Left ventricle myocardium inferior (tissue), 1 donor: ENCODE measurements at regions not wholly inside any gene's neighbourhood (a gene's known extent, or its start where the extent isn't known, plus 50 kb on each side); places are given as distances from the start of the nearest gene placed in this dataset.

ENCODE experiments used
- DNase-seq: peaks from one replicate; pipeline ENCODE4 v3.0.0-alpha.2; 2020
- H3K27ac ChIP-seq: fragments of 200-600 bp; replicated peaks from 2 replicates; pipeline ENCODE4 v1.8.0; 2021
- H3K27me3 ChIP-seq: fragments of 200-600 bp; 2 replicates; pipeline ENCODE4 v1.8.0; 2021; ENCODE audit warnings: low read depth
- H3K36me3 ChIP-seq: fragments of 200-600 bp; 2 replicates; pipeline ENCODE4 v1.8.0; 2021
- H3K4me1 ChIP-seq: fragments of 200-600 bp; 2 replicates; pipeline ENCODE4 v1.8.0; 2021
- H3K4me3 ChIP-seq: fragments of 200-600 bp; 2 replicates; pipeline ENCODE4 v1.8.0; 2021; ENCODE audit warnings: mild to moderate bottlenecking, moderate library complexity
- H3K9me3 ChIP-seq: fragments of 200-600 bp; replicated peaks from 2 replicates; pipeline ENCODE4 v1.8.0; 2021
- intact Hi-C: fragments of 100-400 bp; cut with micrococcal nuclease; formaldehyde crosslinking; loops from one replicate; pipeline ENCODE4 v1.11.0; 2022
- TF ChIP-seq, protein P1 (sequence below): fragments of 200-600 bp; IDR thresholded peaks from 2 replicates; pipeline ENCODE4 v1.8.0; 2021; ENCODE audit warnings: antibody characterized with exemption, mild to moderate bottlenecking, borderline replicate concordance
- donor health status: DM: no; HTN: yes; CAD: no; lungs with severe emphysema.

DNA sequence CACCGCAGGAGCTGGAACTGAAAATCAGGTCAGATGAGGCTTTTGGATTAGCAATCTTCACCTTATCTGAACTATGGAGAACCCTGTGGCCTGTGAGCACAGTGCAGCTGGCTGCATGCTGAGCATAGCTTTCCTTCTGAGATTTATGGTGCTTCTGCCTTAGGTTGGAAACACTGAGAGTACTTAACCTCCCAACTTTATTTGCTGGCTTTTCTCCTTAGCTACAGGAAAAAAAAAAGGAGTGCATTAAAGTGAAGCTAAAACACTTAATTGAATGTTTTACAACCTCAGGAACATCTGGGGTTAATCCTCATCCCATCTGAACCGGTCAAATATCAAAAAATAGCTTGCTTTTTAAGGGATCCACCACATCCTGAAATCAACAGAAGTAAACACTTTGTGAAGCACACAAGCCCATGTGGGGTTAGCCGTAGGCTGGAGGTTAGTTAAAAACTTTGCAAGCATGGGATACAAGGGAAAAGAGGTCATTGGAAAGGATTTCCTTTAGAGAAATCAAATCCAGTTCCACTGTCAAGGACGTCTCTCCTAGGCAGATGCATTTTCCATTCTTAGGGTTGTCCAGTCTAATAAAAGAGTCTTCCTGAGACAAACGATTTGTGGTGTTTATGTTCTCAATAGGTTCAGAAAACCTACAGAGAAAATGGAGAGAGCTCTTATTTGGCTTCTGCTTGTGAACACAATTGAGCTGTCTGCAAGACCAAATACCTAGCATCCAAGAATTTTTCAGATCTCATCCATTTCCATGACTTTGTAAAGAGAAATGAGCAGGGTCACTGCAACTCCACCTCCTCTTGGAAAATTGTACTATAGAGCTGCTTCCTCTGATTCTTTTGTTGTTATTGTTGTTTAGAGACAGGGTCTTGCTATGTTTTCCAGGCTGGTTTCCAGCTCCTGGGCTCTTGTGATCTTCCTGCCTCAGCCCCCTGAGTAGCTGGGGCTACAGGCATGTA is 470.4 kb upstream of the IGFBP3 start:
- no peaks in the 10 kb centered on the region for H3K27me3 ChIP-seq
- H3K9me3 ChIP-seq: no peaks in the 10 kb centered on the region
- H3K36me3 ChIP-seq: no peaks in the 10 kb centered on the region
- no peak overlapping the region for H3K4me3 ChIP-seq
- intact Hi-C loops: no loop called here
- peaks cover 17% of the 10 kb centered on the region for H3K4me1 ChIP-seq
- DNase-seq: no peak
- TF ChIP-seq, protein P1, sequence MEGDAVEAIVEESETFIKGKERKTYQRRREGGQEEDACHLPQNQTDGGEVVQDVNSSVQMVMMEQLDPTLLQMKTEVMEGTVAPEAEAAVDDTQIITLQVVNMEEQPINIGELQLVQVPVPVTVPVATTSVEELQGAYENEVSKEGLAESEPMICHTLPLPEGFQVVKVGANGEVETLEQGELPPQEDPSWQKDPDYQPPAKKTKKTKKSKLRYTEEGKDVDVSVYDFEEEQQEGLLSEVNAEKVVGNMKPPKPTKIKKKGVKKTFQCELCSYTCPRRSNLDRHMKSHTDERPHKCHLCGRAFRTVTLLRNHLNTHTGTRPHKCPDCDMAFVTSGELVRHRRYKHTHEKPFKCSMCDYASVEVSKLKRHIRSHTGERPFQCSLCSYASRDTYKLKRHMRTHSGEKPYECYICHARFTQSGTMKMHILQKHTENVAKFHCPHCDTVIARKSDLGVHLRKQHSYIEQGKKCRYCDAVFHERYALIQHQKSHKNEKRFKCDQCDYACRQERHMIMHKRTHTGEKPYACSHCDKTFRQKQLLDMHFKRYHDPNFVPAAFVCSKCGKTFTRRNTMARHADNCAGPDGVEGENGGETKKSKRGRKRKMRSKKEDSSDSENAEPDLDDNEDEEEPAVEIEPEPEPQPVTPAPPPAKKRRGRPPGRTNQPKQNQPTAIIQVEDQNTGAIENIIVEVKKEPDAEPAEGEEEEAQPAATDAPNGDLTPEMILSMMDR: no peak
- H3K27ac ChIP-seq: no peak overlapping the region

GRCh38 chr7:46390042-46390441 is 469.0 kb upstream of the IGFBP3 start:
- TF ChIP-seq, protein P1: no peak
- Histone ChIP-seq H3K4me3 (no peak overlapping the region), H3K36me3 (no peaks in the 10 kb centered on the region), H3K9me3 (no peaks in the 10 kb centered on the region), H3K27ac (no peak overlapping the region), H3K27me3 (no peaks in the 10 kb centered on the region), H3K4me1 (peaks cover 17% of the 10 kb centered on the region)
- DNase-seq: no peak
- intact Hi-C loops: no loop called here

GRCh38 chr7:46389146-46389545 is 468.1 kb upstream of the IGFBP3 start:
- H3K36me3 ChIP-seq: no peaks in the 10 kb centered on the region
- TF ChIP-seq, protein P1: no peak
- no peaks in the 10 kb centered on the region for H3K9me3 ChIP-seq
- H3K4me1 ChIP-seq: peaks cover 17% of the 10 kb centered on the region
- no peak for DNase-seq
- no peak overlapping the region for H3K27ac ChIP-seq
- intact Hi-C loops: no loop called here
- no peaks in the 10 kb centered on the region for H3K27me3 ChIP-seq
- H3K4me3 ChIP-seq: no peak overlapping the region

GRCh38 chr7:46387646-46388045 is 466.6 kb upstream of the IGFBP3 start:
- Histone ChIP-seq H3K36me3 (no peaks in the 10 kb centered on the region), H3K9me3 (peaks cover under 1% of the 10 kb centered on the region), H3K27ac (no peak overlapping the region), H3K4me1 (peaks cover 17% of the 10 kb centered on the region), H3K27me3 (no peaks in the 10 kb centered on the region), H3K4me3 (no peak overlapping the region)
- intact Hi-C loops: no loop called here
- TF ChIP-seq, protein P1: no peak
- no peak for DNase-seq

- TF ChIP-seq, protein P1: no peak
- intact Hi-C loops: no loop called here
- no peak for DNase-seq
- Histone ChIP-seq H3K4me3 (no peak overlapping the region), H3K27ac (no peak overlapping the region), H3K4me1 (peaks cover 16% of the 10 kb centered on the region), H3K9me3 (peaks cover 10% of the 10 kb centered on the region), H3K27me3 (no peaks in the 10 kb centered on the region), H3K36me3 (no peaks in the 10 kb centered on the region)
Observed at GRCh38 chr7:46386428-46387399, 465.6 kb upstream of the IGFBP3 start.
